Loucy (cell line): ENCODE measurements at regions not wholly inside any gene's neighbourhood (a gene's known extent, or its start where the extent isn't known, plus 50 kb on each side); places are given as distances from the start of the nearest gene placed in this dataset.

Experiments used
- H2AFZ ChIP-seq: fragments of 200-600 bp; sonication (generic); 2 replicates; pipeline ENCODE4 v1.6.0; 2016; ENCODE audit warnings: antibody characterized with exemption, mild to moderate bottlenecking, low read length, moderate library complexity
- H3F3A ChIP-seq: fragments of 200-600 bp; 2 replicates; pipeline ENCODE4 v1.6.0; 2016; ENCODE audit warnings: antibody characterized with exemption, low read depth, mild to moderate bottlenecking
- H3K27me3 ChIP-seq: fragments of 200-600 bp; sonication (generic); 2 replicates; pipeline ENCODE4 v1.6.1; 2014; ENCODE audit warnings: low read length, mild to moderate bottlenecking; ENCODE audit not compliant: insufficient read depth, poor library complexity, severe bottlenecking
- H3K36me3 ChIP-seq: fragments of 200-600 bp; sonication (generic); 2 replicates; pipeline ENCODE4 v1.6.1; 2016; ENCODE audit warnings: low read length; ENCODE audit not compliant: insufficient read depth
- H3K4me1 ChIP-seq: fragments of 200-600 bp; sonication (generic); 2 replicates; pipeline ENCODE4 v1.5.1; 2014; ENCODE audit warnings: low read length, mild to moderate bottlenecking; ENCODE audit not compliant: insufficient read depth, poor library complexity, severe bottlenecking
- H3K4me2 ChIP-seq: fragments of 200-600 bp; sonication (generic); 2 replicates; pipeline ENCODE4 v1.6.0; 2014; ENCODE audit warnings: antibody characterized with exemption, low read length, low read depth, mild to moderate bottlenecking; ENCODE audit not compliant: poor library complexity, severe bottlenecking
- H3K4me3 ChIP-seq: fragments of 200-600 bp; sonication (generic); 2 replicates; pipeline ENCODE4 v1.5.1; 2014; ENCODE audit warnings: low read length, mild to moderate bottlenecking, mixed read lengths; ENCODE audit not compliant: poor library complexity, severe bottlenecking
- H3K79me2 ChIP-seq: fragments of 200-600 bp; sonication (generic); 2 replicates; pipeline ENCODE4 v1.6.1; 2014; ENCODE audit warnings: low read length; ENCODE audit not compliant: insufficient read depth
- H3K9ac ChIP-seq: fragments of 200-600 bp; sonication (generic); 2 replicates; pipeline ENCODE4 v1.6.0; 2014; ENCODE audit warnings: mild to moderate bottlenecking, low read depth, low read length, moderate library complexity; ENCODE audit not compliant: poor library complexity, severe bottlenecking
- H3K9me2 ChIP-seq: fragments of 200-600 bp; sonication (generic); replicated peaks from 2 replicates; pipeline ENCODE4 v1.6.1; 2016; ENCODE audit warnings: low read depth, low read length, mixed read lengths
- H3K9me3 ChIP-seq: fragments of 200-600 bp; sonication (generic); 2 replicates; pipeline ENCODE4 v1.6.1; 2014; ENCODE audit warnings: mild to moderate bottlenecking, antibody characterized with exemption, low read length, low read depth; ENCODE audit not compliant: insufficient read depth
- H4K20me1 ChIP-seq: fragments of 200-600 bp; sonication (generic); 2 replicates; pipeline ENCODE4 v1.6.0; 2014; ENCODE audit warnings: antibody characterized with exemption, low read length, mild to moderate bottlenecking; ENCODE audit not compliant: insufficient read depth, poor library complexity, severe bottlenecking
- CTCF ChIP-seq: fragments of 200-600 bp; sonication (generic); conservative IDR thresholded peaks from 2 replicates; pipeline ENCODE4 v1.5.1; 2014; ENCODE audit warnings: mild to moderate bottlenecking, antibody characterized with exemption, low read length
- EZH2phosphoT487 ChIP-seq: fragments of 200-600 bp; IDR thresholded peaks from 2 replicates; pipeline ENCODE4 v1.6.1; 2018; ENCODE audit warnings: antibody characterized with exemption, mild to moderate bottlenecking, moderate library complexity, borderline replicate concordance

GRCh38 chr2:217469203-217469810 is 533.5 kb downstream of the TNS1 start:
- H3K9me3 ChIP-seq: no peaks in the 10 kb centered on the region
- H3K4me3 ChIP-seq: no peak overlapping the region
- H3K4me2 ChIP-seq: no peak overlapping the region
- no peaks in the 10 kb centered on the region for H3K79me2 ChIP-seq
- H3F3A ChIP-seq: no peaks in the 10 kb centered on the region
- H3K27me3 ChIP-seq: no peaks in the 10 kb centered on the region
- TF ChIP-seq CTCF (no peak), EZH2phosphoT487 (no peak)
- H3K4me1 ChIP-seq: no peaks in the 10 kb centered on the region
- no peak overlapping the region for H2AFZ ChIP-seq
- H3K9ac ChIP-seq: no peak overlapping the region
- H3K9me2 ChIP-seq: no peaks in the 10 kb centered on the region
- H3K36me3 ChIP-seq: no peaks in the 10 kb centered on the region
- no peaks in the 10 kb centered on the region for H4K20me1 ChIP-seq

- TF ChIP-seq EZH2phosphoT487 (no peak), CTCF (no peak)
- H3K4me2 ChIP-seq: no peak overlapping the region
These were observed 534.6 kb downstream of the TNS1 start for GRCh38 chr2:217468042-217468830.

GRCh38 chr2:217467331-217467730 is 535.5 kb downstream of the TNS1 start:
- Histone ChIP-seq H3K79me2 (no peaks in the 10 kb centered on the region), H3K36me3 (no peaks in the 10 kb centered on the region), H4K20me1 (no peaks in the 10 kb centered on the region), H3K9ac (no peak overlapping the region), H3K27me3 (no peaks in the 10 kb centered on the region), H2AFZ (no peak overlapping the region), H3F3A (no peaks in the 10 kb centered on the region), H3K4me2 (no peak overlapping the region), H3K9me2 (no peaks in the 10 kb centered on the region), H3K4me1 (no peaks in the 10 kb centered on the region), H3K4me3 (no peak overlapping the region), H3K9me3 (no peaks in the 10 kb centered on the region)
- no peak for TF ChIP-seq CTCF

More at GRCh38 chr2:217468042-217468830, 534.6 kb downstream of the TNS1 start:
- Histone ChIP-seq H3K4me1 (no peaks in the 10 kb centered on the region), H3K27me3 (no peaks in the 10 kb centered on the region), H3K9ac (no peak overlapping the region), H3K9me2 (no peaks in the 10 kb centered on the region), H2AFZ (no peak overlapping the region), H4K20me1 (no peaks in the 10 kb centered on the region), H3K79me2 (no peaks in the 10 kb centered on the region), H3K36me3 (no peaks in the 10 kb centered on the region), H3K9me3 (no peaks in the 10 kb centered on the region), H3K4me3 (no peak overlapping the region), H3F3A (no peaks in the 10 kb centered on the region)
